ENCODE measurements at regions not wholly inside any gene's neighbourhood (a gene's known extent, or its start where the extent isn't known, plus 50 kb on each side); places are given as distances from the start of the nearest gene placed in this dataset.

DNA sequence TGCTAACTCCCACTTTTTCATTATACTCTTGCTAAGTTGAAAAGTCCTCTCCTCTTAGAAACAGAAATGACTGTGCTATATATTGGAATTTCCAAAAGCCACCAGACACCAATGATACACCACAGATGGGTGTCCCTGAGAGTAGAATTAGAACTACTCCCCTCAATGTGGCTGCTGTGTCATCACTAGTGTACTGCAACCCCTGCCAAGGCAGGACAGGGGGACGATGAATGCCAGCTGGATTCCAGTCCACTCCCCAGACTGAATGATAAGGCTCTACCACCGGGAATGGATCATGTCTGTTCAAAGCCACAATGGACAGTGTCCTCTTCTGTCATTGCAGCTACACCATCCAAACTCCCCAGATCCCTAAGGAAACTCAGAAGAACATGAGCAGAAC, 69.7 kb upstream of the EDNRB start:
- DNase-seq, result no peak

DNA sequence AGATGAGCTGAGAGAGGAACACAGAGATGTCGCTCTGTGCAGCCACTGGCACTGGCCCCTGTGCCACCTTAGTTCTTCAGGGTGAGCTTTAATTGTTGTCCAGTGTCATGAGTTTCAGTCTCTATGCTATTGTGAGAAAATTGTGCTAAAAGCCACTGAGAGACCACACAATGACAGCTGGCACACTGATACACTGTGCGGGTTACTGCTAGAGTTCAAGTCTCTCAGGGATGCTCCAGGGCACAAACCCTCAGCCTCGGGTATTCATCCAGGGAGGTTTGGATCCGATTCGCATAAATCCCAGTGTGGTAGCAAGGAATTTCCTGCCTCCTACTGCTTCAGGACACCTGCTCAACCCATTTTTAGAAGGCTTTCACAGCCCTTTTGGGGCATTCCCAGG, 68.1 kb upstream of the EDNRB start:
- no peak for DNase-seq

- DNase-seq, result no peak
Observed at GRCh38 chr13:77985866-77986636, 67.4 kb upstream of the EDNRB start.

GRCh38 chr13:77981281-77981881, 62.8 kb upstream of the EDNRB start:
- DNase-seq, result no peak

DNA sequence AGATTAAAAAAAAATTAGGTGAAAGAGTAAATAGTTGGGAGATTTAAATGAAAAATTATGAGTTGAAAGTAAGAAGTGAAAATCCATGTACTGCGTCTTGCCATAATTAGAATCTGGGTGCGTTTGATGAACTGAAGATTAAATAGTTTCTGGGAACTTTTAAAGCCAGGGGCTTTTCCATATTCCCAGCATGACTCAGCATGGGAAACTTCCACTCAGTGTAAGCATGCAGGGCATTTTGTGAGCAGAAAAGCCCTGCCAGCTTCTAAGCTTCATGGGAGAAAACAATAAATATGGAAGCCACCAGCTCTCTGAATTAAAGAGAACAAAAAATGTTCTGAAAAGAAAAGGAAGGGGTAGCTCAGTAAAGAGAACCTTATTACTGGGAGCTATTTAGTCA, 62.0 kb upstream of the EDNRB start:
- no peak for DNase-seq

DNA sequence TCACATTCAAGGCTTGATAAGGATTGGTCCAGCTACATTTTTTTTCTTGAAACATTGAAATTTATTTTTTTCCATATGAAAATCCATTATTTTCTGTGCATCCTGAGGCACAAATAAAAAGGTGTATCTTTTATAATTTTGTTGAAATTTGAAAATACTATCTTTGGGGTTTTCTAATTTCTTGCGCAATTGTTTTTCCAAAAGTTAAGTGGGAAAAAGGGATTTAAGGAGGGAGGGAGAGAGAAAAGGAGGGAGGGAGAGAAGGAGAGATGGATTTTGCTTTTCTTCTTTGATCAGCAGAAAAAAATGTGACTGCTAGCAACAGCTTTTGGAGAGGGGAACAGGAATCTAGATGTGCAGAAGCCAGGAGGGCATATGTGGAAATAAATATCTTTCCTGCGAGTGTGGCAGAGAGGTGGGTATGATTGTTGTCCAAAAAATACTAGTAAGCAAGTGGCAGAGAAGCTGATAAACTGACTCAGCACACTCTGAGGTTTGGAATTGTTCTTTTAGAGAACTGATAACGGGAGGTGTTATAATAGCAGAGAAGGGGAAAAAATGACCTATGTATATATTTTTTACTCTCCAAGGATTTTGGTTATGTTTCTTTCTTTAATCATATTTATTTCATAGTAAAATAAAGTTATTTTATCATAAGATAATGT, 61.2 kb upstream of the EDNRB start:
- no peak for DNase-seq

DNA sequence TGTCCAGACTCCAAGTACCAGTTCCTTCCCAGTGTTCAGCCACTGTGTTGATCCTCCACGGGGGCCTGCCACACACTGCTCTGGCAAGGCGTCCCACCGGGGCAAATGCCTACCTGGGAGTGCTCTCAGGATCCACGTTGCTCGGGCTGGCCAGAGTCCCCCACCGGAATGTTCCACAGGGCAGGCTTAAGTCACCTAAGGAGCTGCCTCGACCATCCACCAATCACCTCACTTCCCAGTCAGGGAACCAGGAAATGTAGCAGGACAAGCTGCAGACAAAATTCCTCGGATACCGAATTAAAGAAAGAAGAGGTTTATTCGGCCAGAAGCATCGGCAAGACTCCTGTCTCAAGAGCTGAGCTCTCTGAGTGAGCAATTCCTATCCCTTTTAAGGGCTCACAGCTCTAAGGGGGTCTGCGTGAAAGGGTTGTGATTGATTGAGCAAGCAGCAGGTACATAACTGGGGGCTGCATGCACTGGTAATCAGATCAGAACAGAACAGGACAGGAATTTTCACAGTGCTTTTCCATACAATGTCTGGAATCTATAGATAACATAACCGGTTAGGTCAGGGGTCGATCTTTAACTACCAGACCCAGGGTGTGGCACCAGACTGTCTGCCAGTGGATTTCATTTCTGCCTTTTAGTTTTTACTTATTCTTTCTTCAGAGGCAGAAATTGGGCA, 56.9 kb upstream of the EDNRB start:
- no peak for DNase-seq

- no peak for DNase-seq
Observed at GRCh38 chr13:77969299-77969698, 50.7 kb upstream of the EDNRB start.
